Gastrocnemius medialis (tissue), 4 donors: ENCODE measurements at regions not wholly inside any gene's neighbourhood (a gene's known extent, or its start where the extent isn't known, plus 50 kb on each side); places are given as distances from the start of the nearest gene placed in this dataset.
A peak's percentile ranks its signal among the peaks of the same experiment; 100 is the strongest.
"Not testable (repeated sequence)": the region's sequence is repeated elsewhere in the genome, so short reads cannot be mapped to it uniquely, and the experiment has no call there.

Experiments used
- ATAC-seq, 2 donors: fragments of 150-250 bp; one replicate each; pipeline ENCODE4 v1.9.1; 2016
- DNase-seq, 2 donors: peaks; one replicate each; pipeline ENCODE4 v3.0.0-alpha.2; 2019
- H3K27ac ChIP-seq, 4 donors: fragments of 200-600 bp; sonication (generic); 1 replicate in 1 of 4; 2 replicates in 3 of 4; pipeline ENCODE4 v1.5.1; 2016 to 2018; ENCODE audit warnings: mild to moderate bottlenecking in 2 of 4, moderate library complexity in 1 of 4
- H3K27me3 ChIP-seq, 3 donors: fragments of 200-600 bp; sonication (generic) in 2 of 3; 1 replicate in 1 of 3; 2 replicates in 2 of 3; pipeline versions ENCODE4 v1.5.1 to v1.6.0; 2016 to 2019; ENCODE audit warnings: mild to moderate bottlenecking in 1 of 3, moderate library complexity in 1 of 3
- H3K36me3 ChIP-seq, 2 donors: fragments of 200-600 bp; sonication (generic) in 1 of 2; one replicate each; pipeline ENCODE4 v1.5.1; 2017 to 2018
- H3K4me1 ChIP-seq, 2 donors: fragments of 200-600 bp; sonication (generic) in 1 of 2; one replicate each; pipeline ENCODE4 v1.5.1; 2016 to 2017; ENCODE audit warnings: mild to moderate bottlenecking in 2 of 2
- H3K4me3 ChIP-seq, 4 donors: fragments of 200-600 bp; sonication (generic) in 3 of 4; 1 replicate in 1 of 4; 2 replicates in 3 of 4; pipeline ENCODE4 v1.5.1; 2016 to 2019; ENCODE audit warnings: mild to moderate bottlenecking in 2 of 4
- H3K9me3 ChIP-seq, 3 donors: fragments of 200-600 bp; sonication (generic) in 2 of 3; 1 replicate in 1 of 3; 2 replicates in 2 of 3; pipeline ENCODE4 v1.5.1; 2016 to 2019
- POLR2A ChIP-seq, 2 donors: fragments of 450-650 bp; IDR thresholded peaks; one replicate each; pipeline ENCODE4 v1.6.1; 2017; ENCODE audit warnings: antibody characterized with exemption in 2 of 2, mild to moderate bottlenecking in 2 of 2, moderate library complexity in 2 of 2
- in situ Hi-C, 4 donors: fragments of 200-750 bp; cut with MboI; loops; one replicate each; pipeline versions ENCODE4 v1.15.0 to v1.8.0; 2017; ENCODE audit warnings: low sequenced_read_pairs in 4 of 4
- intact Hi-C: fragments of 100-400 bp; cut with DNase I; formaldehyde crosslinking; loops from one replicate; pipeline ENCODE4 v1.15.1; 2023; ENCODE audit warnings: low total_unique reads
- TF ChIP-seq, protein P1 (sequence below), 5 experiments: fragments of 450-650 bp in 3 of 5; fragments of 200-600 bp in 2 of 5; sonication (generic) in 2 of 5; IDR thresholded peaks in 4 of 5; conservative IDR thresholded peaks in 1 of 5; 1 replicate in 4 of 5; 2 replicates in 1 of 5; pipeline ENCODE4 v1.5.1; 2016 to 2019; ENCODE audit warnings: antibody characterized with exemption in 5 of 5, mild to moderate bottlenecking in 3 of 5, moderate library complexity in 3 of 5

GRCh38 chrX:68953331-68953730, 124.5 kb downstream of the EFNB1 start:
- Histone ChIP-seq H3K4me1 (no peaks in the 10 kb centered on the region), H3K36me3 (no peaks in the 10 kb centered on the region), H3K27me3 (no peaks in the 10 kb centered on the region), H3K9me3 (peaks cover 0 to 5% (median 0%) of the 10 kb centered on the region in 3 donors), H3K27ac (no peak overlapping the region), H3K4me3 (no peak overlapping the region)
- DNase-seq (no peak), ATAC-seq (no peak)
- intact Hi-C loops, result no loop called here
- in situ Hi-C loops, result no loop called here
- no peak for TF ChIP-seq POLR2A (IDR thresholded peaks at IDR 0.05)
- TF ChIP-seq, protein P1, sequence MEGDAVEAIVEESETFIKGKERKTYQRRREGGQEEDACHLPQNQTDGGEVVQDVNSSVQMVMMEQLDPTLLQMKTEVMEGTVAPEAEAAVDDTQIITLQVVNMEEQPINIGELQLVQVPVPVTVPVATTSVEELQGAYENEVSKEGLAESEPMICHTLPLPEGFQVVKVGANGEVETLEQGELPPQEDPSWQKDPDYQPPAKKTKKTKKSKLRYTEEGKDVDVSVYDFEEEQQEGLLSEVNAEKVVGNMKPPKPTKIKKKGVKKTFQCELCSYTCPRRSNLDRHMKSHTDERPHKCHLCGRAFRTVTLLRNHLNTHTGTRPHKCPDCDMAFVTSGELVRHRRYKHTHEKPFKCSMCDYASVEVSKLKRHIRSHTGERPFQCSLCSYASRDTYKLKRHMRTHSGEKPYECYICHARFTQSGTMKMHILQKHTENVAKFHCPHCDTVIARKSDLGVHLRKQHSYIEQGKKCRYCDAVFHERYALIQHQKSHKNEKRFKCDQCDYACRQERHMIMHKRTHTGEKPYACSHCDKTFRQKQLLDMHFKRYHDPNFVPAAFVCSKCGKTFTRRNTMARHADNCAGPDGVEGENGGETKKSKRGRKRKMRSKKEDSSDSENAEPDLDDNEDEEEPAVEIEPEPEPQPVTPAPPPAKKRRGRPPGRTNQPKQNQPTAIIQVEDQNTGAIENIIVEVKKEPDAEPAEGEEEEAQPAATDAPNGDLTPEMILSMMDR (IDR thresholded peaks at IDR 0.05 in 4 of 5, conservative IDR thresholded peaks at IDR 0.05 in 1 of 5), result no peak

GRCh38 chrX:68951942-68952619, 123.3 kb downstream of the EFNB1 start:
- H3K27me3 ChIP-seq, H3K4me1 ChIP-seq, DNase-seq, intact Hi-C loops, H3K4me3 ChIP-seq, ATAC-seq, in situ Hi-C loops, H3K27ac ChIP-seq, H3K36me3 ChIP-seq, H3K9me3 ChIP-seq: not testable (repeated sequence)

GRCh38 chrX:68950937-68951336, 122.1 kb downstream of the EFNB1 start:
- H3K27ac ChIP-seq, result no peak overlapping the region
- no peak overlapping the region for H3K4me3 ChIP-seq
- TF ChIP-seq, protein P1 (IDR thresholded peaks at IDR 0.05 in 4 of 5, conservative IDR thresholded peaks at IDR 0.05 in 1 of 5), result no peak
- TF ChIP-seq POLR2A (IDR thresholded peaks at IDR 0.05), result no peak
- no peaks in the 10 kb centered on the region for H3K36me3 ChIP-seq
- intact Hi-C loops (no loop called here), in situ Hi-C loops (no loop called here)
- peaks cover 0 to 1% (median 0%) of the 10 kb centered on the region in 3 donors for H3K9me3 ChIP-seq
- ATAC-seq (no peak), DNase-seq (no peak)
- no peaks in the 10 kb centered on the region for H3K27me3 ChIP-seq
- H3K4me1 ChIP-seq, result no peaks in the 10 kb centered on the region

DNA sequence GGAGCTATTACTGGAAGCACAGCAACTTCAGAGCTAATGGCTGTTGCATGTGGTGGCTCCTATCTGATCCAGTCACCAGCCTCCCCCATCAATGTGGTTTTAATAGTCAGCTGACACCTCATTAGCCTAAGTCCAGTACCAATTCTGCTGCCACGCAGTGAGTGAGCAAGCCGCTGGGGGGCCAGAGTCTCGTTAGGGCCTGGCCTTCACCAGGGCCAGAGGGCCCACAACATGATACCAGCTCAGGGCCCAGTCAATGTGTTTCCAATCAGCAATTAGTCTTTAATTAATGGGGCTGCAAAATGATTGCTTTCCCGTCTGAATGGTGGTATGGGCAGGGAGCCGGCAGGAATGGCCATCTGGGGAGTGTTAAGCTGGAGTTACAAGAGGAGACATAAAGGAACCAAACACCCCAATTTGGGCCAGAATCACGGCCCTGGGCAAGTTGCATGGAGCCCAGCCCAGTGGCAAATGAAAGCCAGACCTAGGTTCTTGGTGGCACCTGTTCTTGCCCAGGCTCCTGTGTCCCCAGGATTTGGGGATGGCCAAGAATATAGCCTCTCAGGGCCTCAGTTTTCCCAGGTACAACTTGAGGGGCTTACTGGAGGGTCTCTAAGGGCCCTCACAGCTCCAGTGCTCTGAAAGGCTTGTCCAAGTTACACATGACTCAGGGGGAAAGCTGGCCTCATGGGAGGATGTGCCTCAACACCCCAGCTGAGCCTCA, 119.2 kb downstream of the EFNB1 start:
- H3K9me3 ChIP-seq, result no peaks in the 10 kb centered on the region
- ATAC-seq, result no peak
- DNase-seq, result no peak
- in situ Hi-C loops, result no loop called here
- no peaks in the 10 kb centered on the region for H3K27me3 ChIP-seq
- TF ChIP-seq POLR2A (IDR thresholded peaks at IDR 0.05), result no peak
- TF ChIP-seq, protein P1 (IDR thresholded peaks at IDR 0.05 in 4 of 5, conservative IDR thresholded peaks at IDR 0.05 in 1 of 5), result no peak
- no peak overlapping the region for H3K4me3 ChIP-seq
- H3K4me1 ChIP-seq, result no peaks in the 10 kb centered on the region
- no peaks in the 10 kb centered on the region for H3K36me3 ChIP-seq
- no peak overlapping the region for H3K27ac ChIP-seq
- intact Hi-C loops, result no loop called here

DNA sequence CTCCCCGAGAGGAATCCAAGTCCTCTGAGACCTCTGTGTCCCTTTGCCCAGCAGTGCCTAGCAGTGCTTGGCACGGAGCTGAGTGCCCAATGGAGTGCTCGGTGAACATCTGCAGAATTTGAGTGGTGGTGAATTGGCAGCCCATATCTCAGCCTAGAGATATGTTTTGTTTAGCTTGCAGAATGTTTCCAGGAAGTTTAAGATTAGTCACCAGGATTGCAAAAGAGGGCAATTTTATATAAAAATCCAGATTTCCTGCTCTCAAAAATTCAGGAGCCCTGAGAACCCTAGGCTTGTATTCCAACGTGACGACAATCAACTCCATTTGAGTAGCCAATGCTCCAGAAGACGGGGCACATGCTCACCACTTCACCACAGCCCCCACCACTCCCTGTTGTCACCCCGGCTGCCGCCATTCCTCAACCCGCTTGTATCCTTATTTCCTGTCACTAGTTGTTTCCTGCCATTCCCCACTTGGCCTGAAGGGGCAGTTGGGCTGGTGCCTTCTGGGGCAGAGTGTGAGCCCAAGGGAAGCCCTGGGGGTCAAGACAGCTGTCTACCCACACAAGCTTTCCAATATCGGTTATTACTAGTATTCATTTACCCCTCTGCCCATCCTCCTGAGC, 116.9 kb downstream of the EFNB1 start:
- Histone ChIP-seq H3K36me3 (no peaks in the 10 kb centered on the region), H3K27me3 (no peaks in the 10 kb centered on the region), H3K4me1 (no peaks in the 10 kb centered on the region), H3K9me3 (no peaks in the 10 kb centered on the region), H3K27ac (no peak overlapping the region), H3K4me3 (no peak overlapping the region)
- TF ChIP-seq, protein P1 (IDR thresholded peaks at IDR 0.05 in 4 of 5, conservative IDR thresholded peaks at IDR 0.05 in 1 of 5), result peak in 1 of 5 experiments; percentile 8
- TF ChIP-seq POLR2A (IDR thresholded peaks at IDR 0.05), result no peak
- ATAC-seq (no peak), DNase-seq (no peak)
- intact Hi-C loops, result no loop called here
- in situ Hi-C loops, result no loop called here
